GM23338 (cell line): ENCODE measurements at regions not wholly inside any gene's neighbourhood (a gene's known extent, or its start where the extent isn't known, plus 50 kb on each side); places are given as distances from the start of the nearest gene placed in this dataset.
"Not testable (repeated sequence)": the region's sequence is repeated elsewhere in the genome, so short reads cannot be mapped to it uniquely, and the experiment has no call there.

ENCODE experiments used
- ATAC-seq: fragments of 200-7000 bp; cut with Tn5 transposase; 3 replicates; pipeline ENCODE4 v1.9.1; 2020
- DNase-seq: peaks from one replicate; pipeline ENCODE4 v3.0.0-alpha.2; 2015; ENCODE audit warnings: low spot score
- H2AFZ ChIP-seq: fragments of 200-600 bp; sonication (generic); 2 replicates; pipeline ENCODE4 v1.8.0; 2016; ENCODE audit warnings: antibody characterized with exemption, mild to moderate bottlenecking, moderate library complexity
- H3F3A ChIP-seq: fragments of 200-600 bp; sonication (generic); replicated peaks from 2 replicates; pipeline ENCODE4 v1.8.0; 2017; ENCODE audit warnings: antibody characterized with exemption, mixed run types, low read depth
- H3K27ac ChIP-seq: fragments of 200-600 bp; sonication (generic); 2 replicates; pipeline ENCODE4 v1.6.1; 2016; ENCODE audit warnings: low read depth
- H3K27me3 ChIP-seq: fragments of 200-600 bp; sonication (generic); 2 replicates; pipeline ENCODE4 v1.8.0; 2016; ENCODE audit warnings: mild to moderate bottlenecking, mixed run types, moderate library complexity; ENCODE audit not compliant: insufficient read depth
- H3K36me3 ChIP-seq: fragments of 200-600 bp; sonication (generic); 2 replicates; pipeline ENCODE4 v1.8.0; 2016; ENCODE audit warnings: mild to moderate bottlenecking; ENCODE audit not compliant: insufficient read depth
- H3K4me1 ChIP-seq: fragments of 200-600 bp; sonication (generic); 2 replicates; pipeline ENCODE4 v1.8.0; 2016; ENCODE audit warnings: mild to moderate bottlenecking, moderate library complexity; ENCODE audit not compliant: insufficient read depth
- H3K4me2 ChIP-seq: fragments of 200-600 bp; sonication (generic); 2 replicates; pipeline ENCODE4 v1.7.1; 2017; ENCODE audit warnings: mixed run types
- H3K4me3 ChIP-seq: fragments of 200-600 bp; sonication (generic); 2 replicates; pipeline ENCODE4 v1.6.1; 2016; ENCODE audit warnings: mixed run types
- H3K79me2 ChIP-seq: fragments of 200-600 bp; sonication (generic); replicated peaks from 2 replicates; pipeline ENCODE4 v1.8.0; 2017; ENCODE audit warnings: mild to moderate bottlenecking; ENCODE audit not compliant: insufficient read depth
- H3K9me2 ChIP-seq: fragments of 200-600 bp; sonication (generic); 2 replicates; pipeline ENCODE4 v1.8.0; 2017; ENCODE audit not compliant: insufficient read depth
- H4K20me1 ChIP-seq: fragments of 200-600 bp; sonication (generic); replicated peaks from 2 replicates; pipeline ENCODE4 v1.8.0; 2017; ENCODE audit warnings: mild to moderate bottlenecking; ENCODE audit not compliant: insufficient read depth
- H3K27ac Mint-ChIP-seq: 2 replicates; pipeline ENCODE4 v1.8.0; 2020; ENCODE audit warnings: inconsistent platforms, mild to moderate bottlenecking, moderate library complexity, mixed read lengths
- H3K27me3 Mint-ChIP-seq: 3 replicates; pipeline ENCODE4 v1.8.0; 2022; ENCODE audit warnings: low read depth, mild to moderate bottlenecking, moderate library complexity, mixed read lengths, inconsistent platforms; ENCODE audit not compliant: insufficient read depth, poor library complexity
- H3K36me3 Mint-ChIP-seq: 3 replicates; pipeline ENCODE4 v1.8.0; 2021; ENCODE audit warnings: low read depth, mild to moderate bottlenecking, inconsistent platforms, moderate library complexity, mixed read lengths
- H3K4me1 Mint-ChIP-seq: 3 replicates; pipeline ENCODE4 v1.8.0; 2020; ENCODE audit warnings: mild to moderate bottlenecking, inconsistent platforms, mixed read lengths
- H3K4me3 Mint-ChIP-seq: 3 replicates; pipeline ENCODE4 v1.8.0; 2021; ENCODE audit warnings: moderate library complexity, mild to moderate bottlenecking, inconsistent platforms, mixed read lengths
- H3K9me3 Mint-ChIP-seq: 3 replicates; pipeline ENCODE4 v1.8.0; 2020; ENCODE audit warnings: moderate library complexity, mild to moderate bottlenecking, inconsistent platforms, mixed read lengths
- EZH2 ChIP-seq: fragments of 200-600 bp; sonication (generic); IDR thresholded peaks from one replicate; pipeline ENCODE4 v1.8.0; 2017; ENCODE audit warnings: antibody characterized with exemption, mild to moderate bottlenecking, low read depth; ENCODE audit not compliant: unreplicated experiment
- JUNB ChIP-seq: IDR thresholded peaks from one replicate; pipeline ENCODE4 v1.6.1; 2016; ENCODE audit warnings: antibody characterized with exemption; ENCODE audit not compliant: unreplicated experiment
- ZNF114 ChIP-seq: fragments of 250-450 bp; sonication (Bioruptor Pico); IDR thresholded peaks from 2 replicates; pipeline ENCODE4 v1.5.0; 2020; ENCODE audit warnings: mild to moderate bottlenecking, moderate library complexity
- TF ChIP-seq, protein P1 (sequence below), 2 experiments: fragments of 200-600 bp in 1 of 2; sonication (generic) in 1 of 2; conservative IDR thresholded peaks; 2 replicates each; pipeline versions ENCODE4 v1.5.1 to v1.6.1; 2016 to 2017; ENCODE audit warnings: antibody characterized with exemption in 2 of 2, low read depth in 2 of 2, mild to moderate bottlenecking in 2 of 2, moderate library complexity in 1 of 2
- TF ChIP-seq, protein P2 (sequence below): fragments of 250-450 bp; sonication (Bioruptor Pico); IDR thresholded peaks from 2 replicates; pipeline ENCODE4 v1.5.0; 2020; ENCODE audit warnings: mild to moderate bottlenecking, moderate library complexity
- TF ChIP-seq, protein P3 (sequence below): IDR thresholded peaks from one replicate; pipeline ENCODE4 v1.6.1; 2018; ENCODE audit warnings: antibody characterized with exemption; ENCODE audit not compliant: unreplicated experiment

DNA sequence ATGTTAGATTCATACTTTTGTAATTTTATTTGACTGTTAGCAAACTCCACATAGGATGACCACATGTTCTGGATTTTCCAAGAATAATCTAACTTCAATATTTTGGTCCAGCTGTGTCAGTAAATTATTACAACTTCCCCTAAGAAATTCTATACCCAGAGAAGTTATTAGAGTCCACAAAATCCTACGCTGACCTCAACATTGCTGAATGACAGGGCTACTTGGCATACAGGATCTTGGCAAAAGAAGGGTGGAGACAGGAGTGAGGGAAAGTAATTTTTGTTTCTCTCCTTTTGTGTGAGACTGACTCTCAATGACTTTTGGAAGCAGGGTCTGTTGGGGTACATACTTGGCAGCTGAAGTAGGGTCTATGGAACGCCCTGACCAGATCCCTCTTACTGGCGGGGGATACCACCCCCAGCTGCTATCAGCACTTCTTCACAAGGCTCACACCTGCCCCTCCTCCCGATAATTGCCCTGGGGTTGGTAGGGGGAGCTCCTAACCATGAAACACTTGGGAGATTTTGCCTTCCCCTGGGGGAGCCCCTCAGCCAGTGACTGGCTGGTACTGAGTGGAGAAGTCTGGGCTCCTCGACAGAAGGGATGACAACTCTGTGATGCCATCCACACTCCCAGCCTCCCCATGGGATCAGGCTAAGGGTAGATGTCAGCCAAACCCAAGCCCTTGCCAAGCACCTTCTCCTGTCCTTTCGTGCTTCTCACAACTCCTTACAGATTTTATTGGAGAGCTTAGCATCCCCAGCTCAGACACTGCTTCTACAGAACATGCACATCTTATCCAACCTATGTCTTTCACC lies 110.6 kb upstream of the FHL2 start (continued):
- no peak for TF ChIP-seq JUNB
- TF ChIP-seq ZNF114 (CRISPR knock-in tag): no peak
- TF ChIP-seq, protein P1, sequence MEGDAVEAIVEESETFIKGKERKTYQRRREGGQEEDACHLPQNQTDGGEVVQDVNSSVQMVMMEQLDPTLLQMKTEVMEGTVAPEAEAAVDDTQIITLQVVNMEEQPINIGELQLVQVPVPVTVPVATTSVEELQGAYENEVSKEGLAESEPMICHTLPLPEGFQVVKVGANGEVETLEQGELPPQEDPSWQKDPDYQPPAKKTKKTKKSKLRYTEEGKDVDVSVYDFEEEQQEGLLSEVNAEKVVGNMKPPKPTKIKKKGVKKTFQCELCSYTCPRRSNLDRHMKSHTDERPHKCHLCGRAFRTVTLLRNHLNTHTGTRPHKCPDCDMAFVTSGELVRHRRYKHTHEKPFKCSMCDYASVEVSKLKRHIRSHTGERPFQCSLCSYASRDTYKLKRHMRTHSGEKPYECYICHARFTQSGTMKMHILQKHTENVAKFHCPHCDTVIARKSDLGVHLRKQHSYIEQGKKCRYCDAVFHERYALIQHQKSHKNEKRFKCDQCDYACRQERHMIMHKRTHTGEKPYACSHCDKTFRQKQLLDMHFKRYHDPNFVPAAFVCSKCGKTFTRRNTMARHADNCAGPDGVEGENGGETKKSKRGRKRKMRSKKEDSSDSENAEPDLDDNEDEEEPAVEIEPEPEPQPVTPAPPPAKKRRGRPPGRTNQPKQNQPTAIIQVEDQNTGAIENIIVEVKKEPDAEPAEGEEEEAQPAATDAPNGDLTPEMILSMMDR (conservative IDR thresholded peaks at IDR 0.05; ENCODE audit: low read depth in 2 of 2): no peak
- no peak for TF ChIP-seq EZH2

DNA sequence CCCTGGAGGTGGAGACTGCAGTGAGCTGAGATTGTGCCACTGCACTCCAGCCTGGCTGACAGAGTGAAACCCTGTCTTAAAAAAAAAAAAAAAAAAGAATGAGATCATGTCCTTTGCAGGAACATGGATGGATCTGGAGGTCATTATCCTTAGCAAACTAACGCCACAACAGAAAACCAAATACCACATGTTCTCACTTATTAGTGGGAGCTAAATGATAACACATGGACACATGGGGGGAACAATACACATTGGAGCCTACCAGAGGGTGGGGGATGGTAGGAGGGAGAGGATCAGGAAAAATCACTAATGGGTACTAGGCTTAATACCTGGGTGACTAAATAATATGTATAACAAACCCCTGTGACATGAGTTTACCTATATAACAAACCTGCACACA lies 108.0 kb upstream of the FHL2 start:
- not testable (repeated sequence) for ATAC-seq, H3K27me3 ChIP-seq, DNase-seq, H3K4me3 ChIP-seq, H3K27ac ChIP-seq, H3K4me1 ChIP-seq, H4K20me1 ChIP-seq, H3K79me2 ChIP-seq, H3K4me3 Mint-ChIP-seq, H3K36me3 Mint-ChIP-seq, H3K27ac Mint-ChIP-seq, H2AFZ ChIP-seq, H3K9me3 Mint-ChIP-seq, H3K36me3 ChIP-seq, H3K27me3 Mint-ChIP-seq, H3F3A ChIP-seq, H3K9me2 ChIP-seq, H3K4me2 ChIP-seq
- peaks cover 16% of the 10 kb centered on the region; the same call in 2 of the 3 replicates for H3K4me1 Mint-ChIP-seq

DNA sequence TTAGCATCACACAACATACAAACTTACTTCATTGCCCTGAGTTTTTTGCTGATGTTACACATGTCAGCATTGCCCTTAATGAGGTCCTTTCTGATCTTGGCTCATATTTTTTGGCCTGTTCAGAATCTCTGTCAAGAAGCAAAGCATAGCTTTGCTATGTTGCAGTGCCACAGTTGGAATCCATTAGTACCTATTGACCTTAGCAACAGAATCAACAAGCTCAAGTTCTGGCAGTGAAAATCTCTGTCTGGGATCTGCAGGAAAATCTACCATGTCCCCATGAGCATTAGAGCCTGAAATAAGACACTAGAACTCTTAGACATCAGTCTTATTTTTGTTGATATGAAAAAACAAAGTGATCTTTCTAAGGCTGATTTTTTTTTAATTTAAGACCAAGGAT lies 105.6 kb upstream of the FHL2 start:
- H3K27ac ChIP-seq: no peak overlapping the region
- Mint-ChIP-seq H3K27ac (no peak overlapping the region), H3K9me3 (peaks cover 9% of the 10 kb centered on the region; the same call in 2 of the 3 replicates), H3K4me3 (no peak overlapping the region), H3K27me3 (peaks cover 2% of the 10 kb centered on the region), H3K36me3 (peaks cover 3% of the 10 kb centered on the region; the same call in 1 of the 3 replicates), H3K4me1 (peaks cover 16% of the 10 kb centered on the region; the same call in 2 of the 3 replicates)
- H3K27me3 ChIP-seq: no peaks in the 10 kb centered on the region
- no peaks in the 10 kb centered on the region for H3K79me2 ChIP-seq
- H3K4me3 ChIP-seq: no peak overlapping the region
- no peaks in the 10 kb centered on the region for H3K36me3 ChIP-seq
- no peak overlapping the region for H2AFZ ChIP-seq
- no peaks in the 10 kb centered on the region for H3F3A ChIP-seq
- DNase-seq: no peak
- ATAC-seq: no peak
- H4K20me1 ChIP-seq: no peaks in the 10 kb centered on the region
- peaks cover 9% of the 10 kb centered on the region; the same call in 1 of the 2 replicates for H3K4me1 ChIP-seq
- no peaks in the 10 kb centered on the region; the same call in 1 of the 2 replicates for H3K9me2 ChIP-seq
- no peak overlapping the region for H3K4me2 ChIP-seq
- TF ChIP-seq, protein P2, sequence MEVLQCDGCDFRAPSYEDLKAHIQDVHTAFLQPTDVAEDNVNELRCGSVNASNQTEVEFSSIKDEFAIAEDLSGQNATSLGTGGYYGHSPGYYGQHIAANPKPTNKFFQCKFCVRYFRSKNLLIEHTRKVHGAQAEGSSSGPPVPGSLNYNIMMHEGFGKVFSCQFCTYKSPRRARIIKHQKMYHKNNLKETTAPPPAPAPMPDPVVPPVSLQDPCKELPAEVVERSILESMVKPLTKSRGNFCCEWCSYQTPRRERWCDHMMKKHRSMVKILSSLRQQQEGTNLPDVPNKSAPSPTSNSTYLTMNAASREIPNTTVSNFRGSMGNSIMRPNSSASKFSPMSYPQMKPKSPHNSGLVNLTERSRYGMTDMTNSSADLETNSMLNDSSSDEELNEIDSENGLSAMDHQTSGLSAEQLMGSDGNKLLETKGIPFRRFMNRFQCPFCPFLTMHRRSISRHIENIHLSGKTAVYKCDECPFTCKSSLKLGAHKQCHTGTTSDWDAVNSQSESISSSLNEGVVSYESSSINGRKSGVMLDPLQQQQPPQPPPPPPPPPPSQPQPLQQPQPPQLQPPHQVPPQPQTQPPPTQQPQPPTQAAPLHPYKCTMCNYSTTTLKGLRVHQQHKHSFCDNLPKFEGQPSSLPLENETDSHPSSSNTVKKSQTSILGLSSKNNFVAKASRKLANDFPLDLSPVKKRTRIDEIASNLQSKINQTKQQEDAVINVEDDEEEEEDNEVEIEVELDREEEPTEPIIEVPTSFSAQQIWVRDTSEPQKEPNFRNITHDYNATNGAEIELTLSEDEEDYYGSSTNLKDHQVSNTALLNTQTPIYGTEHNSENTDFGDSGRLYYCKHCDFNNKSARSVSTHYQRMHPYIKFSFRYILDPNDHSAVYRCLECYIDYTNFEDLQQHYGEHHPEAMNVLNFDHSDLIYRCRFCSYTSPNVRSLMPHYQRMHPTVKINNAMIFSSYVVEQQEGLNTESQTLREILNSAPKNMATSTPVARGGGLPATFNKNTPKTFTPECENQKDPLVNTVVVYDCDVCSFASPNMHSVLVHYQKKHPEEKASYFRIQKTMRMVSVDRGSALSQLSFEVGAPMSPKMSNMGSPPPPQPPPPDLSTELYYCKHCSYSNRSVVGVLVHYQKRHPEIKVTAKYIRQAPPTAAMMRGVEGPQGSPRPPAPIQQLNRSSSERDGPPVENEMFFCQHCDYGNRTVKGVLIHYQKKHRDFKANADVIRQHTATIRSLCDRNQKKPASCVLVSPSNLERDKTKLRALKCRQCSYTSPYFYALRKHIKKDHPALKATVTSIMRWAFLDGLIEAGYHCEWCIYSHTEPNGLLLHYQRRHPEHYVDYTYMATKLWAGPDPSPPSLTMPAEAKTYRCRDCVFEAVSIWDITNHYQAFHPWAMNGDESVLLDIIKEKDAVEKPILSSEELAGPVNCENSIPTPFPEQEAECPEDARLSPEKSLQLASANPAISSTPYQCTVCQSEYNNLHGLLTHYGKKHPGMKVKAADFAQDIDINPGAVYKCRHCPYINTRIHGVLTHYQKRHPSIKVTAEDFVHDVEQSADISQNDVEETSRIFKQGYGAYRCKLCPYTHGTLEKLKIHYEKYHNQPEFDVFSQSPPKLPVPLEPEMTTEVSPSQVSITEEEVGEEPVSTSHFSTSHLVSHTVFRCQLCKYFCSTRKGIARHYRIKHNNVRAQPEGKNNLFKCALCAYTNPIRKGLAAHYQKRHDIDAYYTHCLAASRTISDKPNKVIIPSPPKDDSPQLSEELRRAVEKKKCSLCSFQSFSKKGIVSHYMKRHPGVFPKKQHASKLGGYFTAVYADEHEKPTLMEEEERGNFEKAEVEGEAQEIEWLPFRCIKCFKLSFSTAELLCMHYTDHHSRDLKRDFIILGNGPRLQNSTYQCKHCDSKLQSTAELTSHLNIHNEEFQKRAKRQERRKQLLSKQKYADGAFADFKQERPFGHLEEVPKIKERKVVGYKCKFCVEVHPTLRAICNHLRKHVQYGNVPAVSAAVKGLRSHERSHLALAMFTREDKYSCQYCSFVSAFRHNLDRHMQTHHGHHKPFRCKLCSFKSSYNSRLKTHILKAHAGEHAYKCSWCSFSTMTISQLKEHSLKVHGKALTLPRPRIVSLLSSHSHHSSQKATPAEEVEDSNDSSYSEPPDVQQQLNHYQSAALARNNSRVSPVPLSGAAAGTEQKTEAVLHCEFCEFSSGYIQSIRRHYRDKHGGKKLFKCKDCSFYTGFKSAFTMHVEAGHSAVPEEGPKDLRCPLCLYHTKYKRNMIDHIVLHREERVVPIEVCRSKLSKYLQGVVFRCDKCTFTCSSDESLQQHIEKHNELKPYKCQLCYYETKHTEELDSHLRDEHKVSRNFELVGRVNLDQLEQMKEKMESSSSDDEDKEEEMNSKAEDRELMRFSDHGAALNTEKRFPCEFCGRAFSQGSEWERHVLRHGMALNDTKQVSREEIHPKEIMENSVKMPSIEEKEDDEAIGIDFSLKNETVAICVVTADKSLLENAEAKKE: no peak
- TF ChIP-seq, protein P3, sequence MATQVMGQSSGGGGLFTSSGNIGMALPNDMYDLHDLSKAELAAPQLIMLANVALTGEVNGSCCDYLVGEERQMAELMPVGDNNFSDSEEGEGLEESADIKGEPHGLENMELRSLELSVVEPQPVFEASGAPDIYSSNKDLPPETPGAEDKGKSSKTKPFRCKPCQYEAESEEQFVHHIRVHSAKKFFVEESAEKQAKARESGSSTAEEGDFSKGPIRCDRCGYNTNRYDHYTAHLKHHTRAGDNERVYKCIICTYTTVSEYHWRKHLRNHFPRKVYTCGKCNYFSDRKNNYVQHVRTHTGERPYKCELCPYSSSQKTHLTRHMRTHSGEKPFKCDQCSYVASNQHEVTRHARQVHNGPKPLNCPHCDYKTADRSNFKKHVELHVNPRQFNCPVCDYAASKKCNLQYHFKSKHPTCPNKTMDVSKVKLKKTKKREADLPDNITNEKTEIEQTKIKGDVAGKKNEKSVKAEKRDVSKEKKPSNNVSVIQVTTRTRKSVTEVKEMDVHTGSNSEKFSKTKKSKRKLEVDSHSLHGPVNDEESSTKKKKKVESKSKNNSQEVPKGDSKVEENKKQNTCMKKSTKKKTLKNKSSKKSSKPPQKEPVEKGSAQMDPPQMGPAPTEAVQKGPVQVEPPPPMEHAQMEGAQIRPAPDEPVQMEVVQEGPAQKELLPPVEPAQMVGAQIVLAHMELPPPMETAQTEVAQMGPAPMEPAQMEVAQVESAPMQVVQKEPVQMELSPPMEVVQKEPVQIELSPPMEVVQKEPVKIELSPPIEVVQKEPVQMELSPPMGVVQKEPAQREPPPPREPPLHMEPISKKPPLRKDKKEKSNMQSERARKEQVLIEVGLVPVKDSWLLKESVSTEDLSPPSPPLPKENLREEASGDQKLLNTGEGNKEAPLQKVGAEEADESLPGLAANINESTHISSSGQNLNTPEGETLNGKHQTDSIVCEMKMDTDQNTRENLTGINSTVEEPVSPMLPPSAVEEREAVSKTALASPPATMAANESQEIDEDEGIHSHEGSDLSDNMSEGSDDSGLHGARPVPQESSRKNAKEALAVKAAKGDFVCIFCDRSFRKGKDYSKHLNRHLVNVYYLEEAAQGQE: no peak
